ENCODE measurements at regions not wholly inside any gene's neighbourhood (a gene's known extent, or its start where the extent isn't known, plus 50 kb on each side); places are given as distances from the start of the nearest gene placed in this dataset.

GRCh38 chr14:105854600-105855245, 328.3 kb downstream of the TMEM121 start:
- Histone ChIP-seq H3K9ac (replicated peaks; ENCODE audit: extremely low read depth, insufficient read depth, low read length) (no peak overlapping the region), H3K4me2 (ENCODE audit: insufficient read depth, low read length) (no peak overlapping the region), H4K20me1 (replicated peaks; ENCODE audit: control insufficient read depth, extremely low read depth, insufficient read depth, low read length) (no peaks in the 10 kb centered on the region), H3K27me3 (ENCODE audit: control insufficient read depth in 2 of 2, insufficient read depth in 2 of 2, low read length in 2 of 2) (no peaks in the 10 kb centered on the region), H3K27ac (ENCODE audit: insufficient read depth, low read depth, low read length) (no peak overlapping the region), H3K79me2 (ENCODE audit: control insufficient read depth, insufficient read depth, low read length) (no peaks in the 10 kb centered on the region), H3K36me3 (ENCODE audit: control insufficient read depth in 2 of 2, extremely low read depth in 1 of 2, insufficient read depth in 2 of 2, low read length in 2 of 2) (no peaks in the 10 kb centered on the region), H2AFZ (ENCODE audit: low read depth, low read length) (no peak overlapping the region), H3K4me1 (ENCODE audit: control insufficient read depth, extremely low read depth, insufficient read depth, low read length) (no peaks in the 10 kb centered on the region), H3K4me3 (replicated peaks in 1 of 3; ENCODE audit: insufficient read depth in 1 of 3, low read depth in 1 of 3, low read length in 3 of 3) (no peak overlapping the region), H3K9me3 (replicated peaks; ENCODE audit: control insufficient read depth, insufficient read depth, low read length) (peaks cover 12% of the 10 kb centered on the region), H3K9me1 (replicated peaks; ENCODE audit: control insufficient read depth, extremely low read depth, insufficient read depth, low read length) (no peaks in the 10 kb centered on the region)
- BruUV-seq (replicated peaks), result no TSS peak
- ChIA-PET CTCF (no interaction called here), POLR2A (no interaction called here)
- dilution Hi-C loops (cut with MboI; ENCODE audit: extremely low pct_ligation_motif_present, low sequenced_read_pairs), result no loop called here
- DNase-seq (ENCODE audit: low read depth, low spot score) (no peak), FAIRE-seq (no peak)
- TF ChIP-seq POLR2A (IDR thresholded peaks at IDR 0.05; ENCODE audit: low read depth, low read length) (no peak), JUN (IDR thresholded peaks at IDR 0.05; ENCODE audit: borderline replicate concordance, insufficient read depth, insufficient read length, low read depth) (no peak), POLR2AphosphoS5 (IDR thresholded peaks at IDR 0.05; ENCODE audit: insufficient read depth, low read depth, low read length) (no peak), EZH2 (IDR thresholded peaks at IDR 0.05; ENCODE audit: borderline replicate concordance, low read depth, low read length, severe bottlenecking) (no peak)
- intact Hi-C loops (cut with micrococcal nuclease), result no loop called here

- intact Hi-C loops (cut with micrococcal nuclease) (no loop called here), dilution Hi-C loops (cut with MboI; ENCODE audit: extremely low pct_ligation_motif_present, low sequenced_read_pairs) (no loop called here)
- CTCF ChIA-PET, result no interaction called here
- Histone ChIP-seq H3K4me3 (replicated peaks in 1 of 3; ENCODE audit: insufficient read depth in 1 of 3, low read depth in 1 of 3, low read length in 3 of 3) (no peak overlapping the region), H3K9me1 (replicated peaks; ENCODE audit: control insufficient read depth, extremely low read depth, insufficient read depth, low read length) (no peaks in the 10 kb centered on the region), H3K36me3 (ENCODE audit: control insufficient read depth in 2 of 2, extremely low read depth in 1 of 2, insufficient read depth in 2 of 2, low read length in 2 of 2) (no peaks in the 10 kb centered on the region), H3K79me2 (ENCODE audit: control insufficient read depth, insufficient read depth, low read length) (no peaks in the 10 kb centered on the region), H3K4me1 (ENCODE audit: control insufficient read depth, extremely low read depth, insufficient read depth, low read length) (no peaks in the 10 kb centered on the region), H3K4me2 (ENCODE audit: insufficient read depth, low read length) (no peak overlapping the region), H3K27ac (ENCODE audit: insufficient read depth, low read depth, low read length) (no peak overlapping the region), H3K9ac (replicated peaks; ENCODE audit: extremely low read depth, insufficient read depth, low read length) (no peak overlapping the region), H3K9me3 (replicated peaks; ENCODE audit: control insufficient read depth, insufficient read depth, low read length) (peaks cover 14% of the 10 kb centered on the region), H3K27me3 (ENCODE audit: control insufficient read depth in 2 of 2, insufficient read depth in 2 of 2, low read length in 2 of 2) (no peaks in the 10 kb centered on the region), H2AFZ (ENCODE audit: low read depth, low read length) (no peak overlapping the region), H4K20me1 (replicated peaks; ENCODE audit: control insufficient read depth, extremely low read depth, insufficient read depth, low read length) (no peaks in the 10 kb centered on the region)
- BruUV-seq (replicated peaks), result no TSS peak
- TF ChIP-seq MAX (IDR thresholded peaks at IDR 0.05; ENCODE audit: insufficient read depth, insufficient read length) (no peak), GATA2 (IDR thresholded peaks at IDR 0.05; ENCODE audit: insufficient read depth, insufficient read length, low read depth, low read length) (no peak), FOS (IDR thresholded peaks at IDR 0.05; ENCODE audit: borderline replicate concordance, insufficient read depth, low read length) (no peak), EZH2 (IDR thresholded peaks at IDR 0.05; ENCODE audit: borderline replicate concordance, low read depth, low read length, severe bottlenecking) (no peak), POLR2AphosphoS5 (IDR thresholded peaks at IDR 0.05; ENCODE audit: insufficient read depth, low read depth, low read length) (no peak), MYC (IDR thresholded peaks at IDR 0.05; ENCODE audit: low read depth, low read length) (no peak), CTCF (IDR thresholded peaks at IDR 0.05; ENCODE audit: extremely low read depth in 1 of 2, insufficient read depth in 1 of 2, low read depth in 1 of 2, low read length in 2 of 2) (no peak), JUN (IDR thresholded peaks at IDR 0.05; ENCODE audit: borderline replicate concordance, insufficient read depth, insufficient read length, low read depth) (no peak), POLR2A (IDR thresholded peaks at IDR 0.05; ENCODE audit: low read depth, low read length) (no peak)
- DNase-seq (ENCODE audit: low read depth, low spot score) (no peak), FAIRE-seq (no peak)
- POLR2A ChIA-PET, result no interaction called here
Observed at GRCh38 chr14:105855246-105855892, 329.0 kb downstream of the TMEM121 start.

Data from endothelial cell of umbilical vein (primary cell).